GM21447 (cell line): ENCODE measurements at regions not wholly inside any gene's neighbourhood (a gene's known extent, or its start where the extent isn't known, plus 50 kb on each side); places are given as distances from the start of the nearest gene placed in this dataset.

Experiments used
- ATAC-seq: cut with Tn5 transposase; IDR thresholded peaks from one replicate; pipeline ENCODE4 v1.9.1; 2021; ENCODE audit not compliant: unreplicated experiment

DNA sequence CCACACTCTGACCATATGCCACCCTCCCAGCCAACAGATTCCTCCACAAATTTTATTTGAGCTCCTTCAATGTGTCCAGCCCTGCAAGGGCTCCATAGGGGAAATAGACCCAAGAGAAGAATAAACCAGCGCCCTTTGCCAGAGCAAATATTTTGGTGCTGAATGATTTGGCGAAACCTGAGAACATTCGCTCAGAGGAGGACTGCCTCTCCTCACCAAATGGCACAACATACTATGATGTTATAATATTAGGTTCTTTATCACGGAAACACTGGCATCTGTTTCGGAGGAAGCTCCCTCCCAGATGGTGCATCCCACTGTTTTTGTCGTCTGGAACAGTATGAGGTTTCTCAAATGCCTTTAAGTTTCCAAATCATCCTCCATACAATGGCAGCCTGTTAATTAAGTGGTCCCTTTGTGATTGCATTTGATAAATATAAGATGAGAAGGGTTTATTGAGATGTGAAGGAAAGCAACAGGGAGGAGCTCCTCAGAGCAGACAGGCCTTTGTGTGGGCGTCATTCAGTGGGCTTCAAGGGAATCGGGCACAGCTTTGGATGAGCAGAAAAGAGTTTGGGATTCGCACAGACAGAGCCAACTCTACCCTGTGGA lies 139.1 kb upstream of the ADRA1B start:
- ATAC-seq, result no peak

DNA sequence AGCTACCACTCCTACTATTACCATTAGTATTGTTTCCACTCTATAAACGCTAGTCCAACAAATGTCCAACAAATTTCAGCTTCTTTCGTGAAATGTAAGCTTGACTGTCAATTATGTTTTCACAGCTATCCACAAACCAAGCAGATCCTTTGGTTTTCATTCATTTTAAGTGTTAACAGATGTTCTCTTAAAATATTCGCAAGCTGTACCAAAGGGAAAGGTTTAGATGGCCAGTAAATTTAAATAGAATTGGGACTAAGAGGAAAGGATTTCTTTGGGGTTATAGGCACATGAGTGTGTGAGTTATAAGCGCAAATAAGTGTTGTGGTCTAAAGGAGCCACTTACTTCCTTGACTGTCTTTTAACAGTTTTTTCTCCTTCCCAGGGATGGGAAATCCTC lies 136.8 kb upstream of the ADRA1B start:
- ATAC-seq, result no peak

DNA sequence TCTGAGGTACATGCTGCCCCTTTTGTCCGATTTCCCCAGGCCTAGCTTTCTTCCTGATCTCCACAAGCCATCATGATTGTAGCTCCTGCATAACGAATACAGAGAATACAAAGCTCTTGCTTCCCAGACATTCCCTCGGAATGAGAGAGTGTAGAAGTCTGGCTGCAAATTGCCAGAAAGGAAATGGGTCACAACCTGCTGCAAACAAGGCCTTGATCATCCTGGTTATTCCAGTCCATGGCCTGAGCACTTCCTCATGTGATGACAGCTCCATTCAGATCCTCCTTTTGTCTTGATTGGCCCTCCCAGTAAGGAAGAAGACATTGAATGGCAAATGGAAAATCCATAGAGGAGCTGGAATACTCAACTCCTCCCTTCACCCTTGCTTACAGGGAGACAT lies 136.0 kb upstream of the ADRA1B start:
- ATAC-seq, result no peak

DNA sequence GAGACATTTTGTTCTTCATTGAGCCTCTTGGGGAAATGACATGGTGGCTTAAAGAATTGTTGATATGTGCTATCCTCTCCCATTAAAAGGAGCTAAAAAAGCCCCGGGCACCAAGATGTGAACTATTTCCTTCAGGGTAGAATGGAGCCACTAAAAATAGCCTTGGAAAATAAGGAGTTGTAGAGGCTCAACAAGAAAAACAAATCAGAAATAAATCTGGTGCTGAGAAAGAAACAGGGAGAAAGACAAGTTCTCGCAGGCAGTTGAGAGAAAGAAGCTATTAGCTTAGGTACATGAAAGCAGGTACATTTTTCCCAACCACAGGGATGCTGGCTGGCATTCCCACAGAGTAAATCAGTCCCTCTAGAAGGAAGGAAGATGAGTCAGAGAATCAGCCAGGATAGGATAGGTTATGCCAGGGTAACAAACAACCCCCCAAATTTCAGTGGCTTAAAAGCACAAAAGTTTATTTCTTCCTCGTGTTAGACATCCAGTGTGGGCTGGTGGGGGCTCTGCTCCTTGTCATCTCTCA lies 134.6 kb upstream of the ADRA1B start:
- ATAC-seq, result no peak

DNA sequence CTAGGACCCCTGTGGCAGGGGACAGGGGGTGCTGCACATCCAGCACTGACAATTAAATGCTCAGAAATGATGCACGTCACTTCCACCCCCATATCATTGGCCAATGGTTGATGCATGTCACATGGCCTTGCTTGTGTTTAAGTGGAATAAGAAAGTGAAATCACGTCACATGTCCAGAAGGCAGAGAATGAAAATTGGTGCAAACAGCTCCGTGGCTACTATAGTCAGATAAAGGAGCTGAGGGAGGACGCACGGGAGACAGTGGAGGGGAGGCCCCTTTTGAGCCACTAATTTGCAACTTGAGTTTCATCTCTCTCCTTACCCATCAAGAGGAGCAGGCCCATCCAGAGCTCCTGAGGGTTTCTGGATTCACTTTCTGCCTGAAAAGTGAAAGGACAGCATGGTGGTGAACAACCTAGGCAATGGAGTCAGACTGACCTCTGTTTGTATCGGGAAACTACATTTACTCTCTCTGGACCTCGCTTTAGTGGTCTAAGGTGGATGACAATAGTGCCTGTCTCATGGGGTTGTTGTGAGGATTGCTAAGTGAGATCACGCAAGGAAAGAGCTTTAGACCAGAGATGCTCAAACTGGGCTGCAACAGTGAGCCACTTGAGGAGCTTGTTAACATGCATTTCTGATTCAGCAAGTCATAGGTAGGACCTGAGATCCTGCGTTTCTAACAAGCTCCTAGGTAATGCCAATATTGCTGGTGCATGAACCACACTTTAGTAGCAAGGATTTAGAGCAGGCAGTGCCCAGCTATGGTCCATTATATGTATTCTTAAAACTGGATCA lies 133.9 kb upstream of the ADRA1B start:
- peak; percentile 61 for ATAC-seq

DNA sequence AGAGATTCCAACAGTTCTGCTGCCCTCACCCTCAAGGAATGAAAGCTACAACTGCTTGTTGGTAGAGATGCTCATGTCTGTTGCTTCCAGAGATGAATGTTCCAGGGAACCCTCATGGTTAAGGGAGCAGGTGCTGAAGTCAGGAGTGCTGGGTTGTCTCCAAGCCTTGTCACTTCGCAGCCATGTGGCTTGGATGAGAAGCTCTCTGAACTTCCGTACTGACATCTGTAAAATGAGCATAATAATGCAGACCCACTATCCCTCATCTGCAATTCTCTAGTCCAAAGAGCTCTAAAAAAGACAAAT lies 133.3 kb upstream of the ADRA1B start:
- ATAC-seq, result no peak

DNA sequence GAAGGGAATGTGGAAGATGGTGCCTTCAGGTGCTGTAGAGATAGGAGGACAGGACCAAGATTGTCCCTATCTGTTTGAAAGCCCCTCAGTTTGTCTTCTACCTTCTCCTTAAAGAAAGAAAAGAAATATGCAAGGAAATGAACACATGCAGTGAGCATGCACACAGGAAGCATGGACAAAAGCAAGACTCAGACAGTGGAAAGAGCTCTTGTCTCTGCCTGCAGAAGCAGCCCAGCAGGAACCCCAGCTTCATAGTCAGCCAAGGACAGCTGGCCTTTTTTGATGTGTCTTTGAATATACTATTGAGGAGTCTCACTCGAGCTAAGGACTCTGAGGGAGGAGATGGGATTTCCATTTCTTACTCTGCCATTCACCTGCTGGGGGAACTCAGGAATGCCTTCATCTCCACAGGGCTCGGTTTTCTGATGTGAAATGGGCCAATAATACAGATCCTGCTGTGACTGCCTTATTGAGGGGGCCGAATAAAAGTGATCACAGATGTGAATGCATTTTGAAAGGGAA lies 132.5 kb upstream of the ADRA1B start:
- ATAC-seq, result no peak

DNA sequence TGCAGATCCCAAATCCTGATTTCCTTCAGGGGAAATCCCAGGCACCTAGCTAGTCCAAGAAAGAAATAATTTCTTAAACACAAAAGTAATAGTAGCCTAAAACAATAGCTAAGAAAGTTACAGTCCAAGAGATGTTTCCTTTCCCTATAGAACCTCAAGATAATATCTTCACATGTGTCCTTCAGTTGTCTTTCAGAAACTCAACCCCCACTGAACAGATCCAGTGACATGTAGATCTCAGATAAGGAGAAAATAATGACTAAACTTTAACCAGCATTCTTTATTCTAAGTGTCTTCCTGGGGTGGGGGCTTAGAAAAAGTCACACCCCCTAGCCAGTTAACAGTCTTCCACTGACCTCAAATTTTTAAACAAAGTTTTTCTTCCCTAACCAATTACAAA lies 131.3 kb upstream of the ADRA1B start:
- ATAC-seq, result no peak

DNA sequence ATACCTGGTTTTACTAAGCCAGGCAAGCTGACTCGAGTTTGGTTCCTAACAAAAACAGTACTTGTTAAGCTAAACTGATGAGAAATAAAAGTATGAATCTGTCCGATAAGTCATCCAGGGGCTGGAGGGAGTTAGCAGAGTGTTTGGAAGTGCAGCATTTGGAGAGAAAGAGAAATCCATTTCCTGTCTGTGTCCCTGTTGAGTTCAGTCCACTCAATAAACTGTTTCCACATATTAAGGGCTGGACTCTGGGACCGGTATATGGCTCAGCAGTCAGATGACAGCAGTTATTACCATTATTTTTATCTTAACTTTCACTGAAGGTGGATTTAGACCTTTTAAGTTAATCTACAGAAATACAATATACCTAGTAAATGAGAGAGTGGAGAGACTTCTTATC lies 130.6 kb upstream of the ADRA1B start:
- no peak for ATAC-seq

DNA sequence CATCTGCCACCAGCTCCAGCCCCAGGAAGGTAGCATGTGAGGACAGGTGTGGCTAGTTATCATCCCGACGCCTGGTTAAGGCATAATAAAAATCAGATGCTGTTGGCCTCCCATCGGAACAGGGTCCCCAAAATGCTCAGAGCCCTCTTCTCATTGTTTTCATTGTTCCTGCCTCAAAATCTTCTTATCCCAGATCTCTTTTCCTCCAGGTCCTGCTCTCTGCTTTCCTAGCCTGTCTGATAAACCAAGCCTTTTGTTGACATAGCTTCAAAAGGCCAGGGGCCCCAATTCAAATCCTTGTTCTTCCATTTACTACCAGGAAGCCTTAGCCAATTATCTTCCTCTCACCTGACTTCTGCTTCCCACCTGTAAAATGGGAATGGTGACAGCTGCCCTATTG lies 130.1 kb upstream of the ADRA1B start:
- no peak for ATAC-seq

DNA sequence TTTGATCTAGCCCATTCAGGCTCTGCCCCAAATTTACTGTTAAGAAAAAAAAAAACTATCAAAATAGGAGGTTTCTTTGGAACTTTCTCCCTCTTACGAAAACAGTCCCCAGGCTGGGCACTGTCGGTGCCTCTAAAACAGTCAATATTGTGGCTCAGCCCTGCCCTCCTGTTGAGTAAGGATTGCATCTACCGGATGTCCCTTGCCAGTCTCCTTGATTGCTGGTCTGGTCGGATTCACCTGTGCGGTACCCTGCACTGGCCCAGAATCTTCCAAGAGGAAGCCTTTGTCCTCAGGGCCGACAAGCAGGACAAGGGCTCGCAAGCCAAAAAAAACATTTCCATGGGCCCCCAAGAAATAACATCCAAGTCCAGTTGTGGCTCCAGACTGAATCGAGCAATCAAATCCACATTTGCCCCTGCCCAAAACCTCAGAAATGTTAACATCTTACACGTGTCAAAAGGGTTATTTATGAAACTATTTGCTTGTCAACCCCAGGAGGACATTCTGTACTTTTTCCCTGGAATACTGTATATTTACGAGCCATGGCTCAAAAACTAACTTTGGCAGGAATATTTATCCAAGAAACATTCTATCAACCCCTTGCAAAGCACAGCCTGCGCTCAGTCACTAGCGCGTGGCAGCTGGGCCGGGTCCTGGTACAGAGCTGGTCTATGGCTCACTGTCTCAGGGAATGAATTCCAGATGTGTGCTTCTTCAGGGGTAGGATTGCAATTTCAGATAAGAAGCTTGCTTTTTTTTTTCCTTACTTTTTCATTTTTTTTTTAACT lies 129.2 kb upstream of the ADRA1B start:
- ATAC-seq, result no peak

DNA sequence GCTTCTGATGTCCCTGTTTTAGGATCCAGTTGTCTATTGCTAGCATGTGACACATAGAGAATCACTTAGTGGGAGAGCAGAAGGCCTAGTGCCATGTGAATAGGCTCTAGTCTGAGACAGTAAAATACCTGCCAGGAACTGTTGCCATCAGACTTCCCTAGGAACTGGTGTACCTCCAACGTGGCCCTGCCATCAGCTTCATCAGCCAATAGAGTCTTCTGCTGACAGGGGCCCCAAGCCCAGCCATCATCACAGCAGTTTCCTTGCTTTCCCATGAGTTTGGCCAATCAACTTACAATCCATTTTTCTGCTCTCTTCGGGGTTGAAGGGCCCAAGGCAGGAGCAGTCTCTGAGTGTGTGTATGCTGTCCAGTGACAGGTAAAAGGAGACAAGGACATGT lies 128.4 kb upstream of the ADRA1B start:
- no peak for ATAC-seq

DNA sequence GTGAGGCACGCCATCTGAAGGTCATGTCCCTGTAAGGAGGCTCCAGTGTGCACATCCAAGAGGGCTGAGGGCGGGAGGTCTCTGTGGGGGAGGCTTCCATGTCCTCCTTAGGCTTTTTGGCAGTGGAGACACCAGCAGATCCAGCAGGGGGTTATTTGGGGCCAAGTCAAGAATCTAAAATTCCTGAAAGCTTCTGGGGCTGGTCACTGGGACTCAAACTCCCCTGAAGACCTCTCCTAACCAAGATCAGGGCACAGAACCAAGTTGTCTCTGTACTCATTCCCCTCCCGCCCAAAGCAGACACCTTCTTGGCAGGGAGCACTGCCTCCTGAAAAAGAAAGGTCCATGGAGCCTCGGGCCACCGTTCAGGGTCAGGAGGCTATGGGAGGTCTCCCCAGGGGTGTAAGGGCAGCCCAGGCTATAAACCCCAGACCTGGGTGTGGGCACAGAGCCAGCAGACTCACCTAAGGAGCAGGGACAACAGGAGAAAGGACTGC lies 127.4 kb upstream of the ADRA1B start:
- ATAC-seq, result no peak

DNA sequence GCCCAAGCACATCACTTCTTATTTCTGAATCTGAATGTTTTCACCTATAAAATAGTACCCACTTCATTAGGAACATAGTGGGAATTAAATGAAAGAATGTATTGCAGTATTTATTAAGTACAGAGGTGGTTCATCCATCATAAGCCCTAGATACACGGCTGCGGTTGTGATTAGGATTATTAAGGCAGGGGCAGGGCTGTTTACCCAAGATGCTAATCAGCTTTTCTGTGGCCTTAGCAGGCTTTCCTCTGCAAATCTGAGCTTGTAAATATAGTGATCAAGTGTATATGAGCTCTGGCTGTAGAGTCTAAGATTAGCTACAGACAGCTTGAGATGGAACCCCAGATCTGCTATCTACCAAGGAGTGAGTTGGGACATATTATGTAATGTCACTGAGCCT lies 124.1 kb upstream of the ADRA1B start:
- ATAC-seq, result no peak

DNA sequence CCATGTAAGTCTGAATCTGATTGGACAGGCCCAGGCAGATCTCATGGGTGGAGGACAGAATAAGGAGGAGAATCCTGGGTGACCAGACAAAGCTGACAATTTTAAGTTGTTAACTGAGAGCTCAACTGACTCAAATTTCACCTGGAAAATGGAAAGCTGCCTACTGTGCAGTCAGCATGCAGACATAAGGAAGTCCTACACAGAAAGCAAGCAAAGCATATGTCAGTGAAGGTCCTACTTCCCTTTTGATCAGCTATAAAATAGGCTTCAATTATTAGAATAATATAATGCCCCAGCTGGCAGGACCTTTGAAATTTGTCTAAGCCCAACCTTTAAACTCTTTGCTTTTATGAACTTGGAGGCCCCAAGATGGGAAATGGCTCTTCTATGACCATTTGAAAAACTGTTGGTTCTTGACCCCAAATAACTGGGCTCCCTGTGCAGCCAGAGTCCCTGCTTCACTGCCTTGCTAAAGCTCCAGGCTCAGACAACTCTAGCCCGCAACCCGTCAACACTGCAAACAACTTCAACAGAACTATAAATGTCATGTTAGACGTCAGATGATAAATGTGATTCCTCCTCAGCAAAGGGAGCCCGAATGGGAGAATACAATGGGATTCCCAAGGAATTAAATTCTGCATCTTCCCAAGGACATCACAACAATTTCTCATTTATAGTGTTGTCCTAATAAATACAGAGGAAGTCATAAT lies 118.9 kb upstream of the ADRA1B start:
- ATAC-seq, result no peak

DNA sequence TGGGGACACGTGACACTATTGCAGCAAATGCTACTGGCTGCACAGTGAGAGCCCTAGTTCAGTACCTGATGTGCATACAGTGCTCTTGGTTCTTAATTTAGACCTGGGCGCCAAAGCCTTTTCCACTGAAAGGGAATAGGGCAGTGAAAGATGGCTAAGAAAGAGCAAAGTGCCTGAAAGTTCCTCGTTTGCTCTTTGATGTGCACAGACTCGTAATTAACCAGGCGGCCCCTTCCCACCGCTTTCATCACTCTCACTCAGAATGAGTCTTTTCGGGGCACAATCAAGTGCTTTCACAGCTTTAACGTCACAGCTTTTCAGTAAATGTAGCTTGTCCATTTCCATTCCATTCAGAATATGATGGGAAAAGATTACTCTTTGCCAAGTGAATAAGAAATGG lies 116.6 kb upstream of the ADRA1B start:
- no peak for ATAC-seq

DNA sequence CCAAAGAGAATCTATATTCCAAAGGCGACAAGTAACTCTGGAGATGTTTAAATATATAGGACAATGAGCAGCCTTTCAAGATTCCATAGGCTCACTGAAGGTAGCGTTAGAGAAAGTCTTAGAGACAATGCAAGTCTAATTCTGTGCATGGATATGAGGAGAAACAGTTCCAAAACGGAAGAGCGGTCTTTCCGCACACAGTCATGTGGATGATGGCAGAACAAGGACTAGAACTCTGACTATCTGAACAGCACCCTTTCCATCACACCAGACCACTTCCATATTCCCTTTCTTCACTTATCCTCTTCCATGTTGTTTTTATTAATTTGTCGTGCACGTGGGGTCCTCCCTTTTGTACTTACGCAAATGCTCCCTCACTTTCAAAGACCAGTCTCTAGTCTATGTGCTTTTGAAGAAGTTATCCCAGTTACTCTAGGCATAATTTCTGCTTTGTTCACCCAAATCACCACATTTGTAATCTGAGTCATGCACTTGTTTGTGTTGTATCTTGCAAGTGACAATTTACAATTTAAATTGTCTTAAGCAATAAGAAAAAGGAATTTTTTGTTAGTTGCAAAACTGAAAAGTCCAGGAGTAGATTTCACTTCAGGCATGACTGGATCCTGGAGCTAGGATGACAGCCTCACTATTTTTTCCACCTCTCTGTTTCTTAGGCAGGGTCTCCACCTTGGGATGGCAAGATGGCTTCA lies 116.0 kb upstream of the ADRA1B start:
- no peak for ATAC-seq

DNA sequence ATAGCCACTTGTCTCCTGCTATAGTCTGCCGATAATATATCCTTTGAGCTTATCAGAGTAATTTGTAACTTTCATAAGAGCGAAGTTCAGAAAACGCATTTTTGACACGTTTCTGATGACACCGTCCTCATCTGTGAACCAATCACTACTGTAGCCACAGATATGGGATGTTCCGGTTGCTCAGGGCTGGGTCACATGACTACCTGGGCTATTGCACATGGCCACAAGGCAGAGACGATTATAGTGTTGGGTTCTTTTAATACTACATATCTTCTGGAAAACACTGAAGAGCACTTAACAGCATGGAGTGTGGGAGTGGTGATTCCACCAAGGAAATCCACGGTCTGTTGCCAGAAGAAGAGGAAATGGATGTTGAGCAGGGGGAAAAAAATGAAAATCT lies 115.0 kb upstream of the ADRA1B start:
- ATAC-seq, result no peak

DNA sequence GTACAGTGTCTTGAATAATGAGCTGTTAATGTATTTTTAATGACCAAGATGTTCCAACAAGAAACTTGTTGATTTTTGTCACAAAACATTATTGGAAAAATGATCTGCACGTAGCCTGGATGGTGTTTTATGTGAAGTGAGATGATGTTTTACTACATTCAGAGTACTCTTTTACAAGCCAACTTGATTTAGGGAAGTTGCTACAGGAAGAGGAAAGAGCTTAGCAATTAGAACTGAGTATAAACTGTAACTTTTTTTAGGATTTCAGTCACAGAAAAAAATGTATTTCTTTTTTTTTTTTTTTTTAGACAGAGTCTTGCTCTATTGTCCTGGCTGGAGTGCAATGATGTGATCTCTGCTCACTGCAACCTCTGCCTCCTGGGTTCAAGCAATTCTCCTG lies 113.6 kb upstream of the ADRA1B start:
- ATAC-seq, result no peak

DNA sequence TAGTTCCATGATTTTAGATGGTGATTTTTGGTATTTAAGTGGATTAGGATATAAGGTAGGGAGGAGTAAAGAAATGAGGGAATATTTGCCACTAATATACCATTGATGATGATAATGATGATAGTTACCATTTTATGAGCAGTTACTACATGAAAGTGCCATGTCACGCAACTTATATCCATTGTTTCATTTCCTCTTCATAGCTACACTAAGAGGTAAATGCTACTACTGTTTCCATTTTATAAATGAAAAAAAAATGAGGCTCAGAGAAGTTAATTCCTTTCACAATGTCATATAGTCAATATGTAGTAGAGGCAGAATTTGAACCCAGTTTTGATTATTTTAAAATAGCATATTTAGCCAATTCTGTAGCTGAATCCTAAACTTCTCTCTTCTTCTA lies 112.2 kb upstream of the ADRA1B start:
- ATAC-seq, result no peak
